Ovary (tissue), 3 donors: ENCODE measurements at regions not wholly inside any gene's neighbourhood (a gene's known extent, or its start where the extent isn't known, plus 50 kb on each side); places are given as distances from the start of the nearest gene placed in this dataset.

Experiments
- POLR2A ChIP-seq: fragments of 450-650 bp; IDR thresholded peaks from one replicate; pipeline ENCODE4 v1.6.1; 2017; ENCODE audit warnings: antibody characterized with exemption, mild to moderate bottlenecking, moderate library complexity
- TF ChIP-seq, protein P1 (sequence below), 3 donors: fragments of 450-650 bp in 2 of 3; fragments of 200-600 bp in 1 of 3; IDR thresholded peaks; one replicate each; pipeline versions ENCODE4 v1.5.1 to v1.8.0; 2016 to 2022; ENCODE audit warnings: antibody characterized with exemption in 3 of 3, mild to moderate bottlenecking in 1 of 3
- donor health status: DM: no; HTN: no; CAD: no.

DNA sequence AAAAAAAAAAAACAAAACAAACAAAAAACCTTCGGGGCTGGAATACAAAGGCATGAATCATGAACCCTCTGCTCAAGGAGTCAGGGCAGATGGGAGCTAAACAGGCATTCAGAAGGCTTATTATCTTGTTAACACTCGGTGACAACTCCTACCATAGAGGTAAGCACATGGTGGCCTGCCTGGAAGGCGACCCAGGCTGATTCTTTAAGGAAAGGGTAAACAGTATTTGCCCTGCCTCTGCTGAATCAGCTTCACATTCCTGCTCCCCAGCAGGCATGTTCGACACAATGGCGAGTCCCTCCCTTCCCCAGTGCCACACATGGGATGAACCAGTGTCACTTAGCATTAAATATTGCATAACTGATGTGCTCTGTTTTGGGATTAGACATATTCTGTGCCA is 191.9 kb downstream of the ARL4C start:
- no peak for TF ChIP-seq POLR2A
- TF ChIP-seq, protein P1, sequence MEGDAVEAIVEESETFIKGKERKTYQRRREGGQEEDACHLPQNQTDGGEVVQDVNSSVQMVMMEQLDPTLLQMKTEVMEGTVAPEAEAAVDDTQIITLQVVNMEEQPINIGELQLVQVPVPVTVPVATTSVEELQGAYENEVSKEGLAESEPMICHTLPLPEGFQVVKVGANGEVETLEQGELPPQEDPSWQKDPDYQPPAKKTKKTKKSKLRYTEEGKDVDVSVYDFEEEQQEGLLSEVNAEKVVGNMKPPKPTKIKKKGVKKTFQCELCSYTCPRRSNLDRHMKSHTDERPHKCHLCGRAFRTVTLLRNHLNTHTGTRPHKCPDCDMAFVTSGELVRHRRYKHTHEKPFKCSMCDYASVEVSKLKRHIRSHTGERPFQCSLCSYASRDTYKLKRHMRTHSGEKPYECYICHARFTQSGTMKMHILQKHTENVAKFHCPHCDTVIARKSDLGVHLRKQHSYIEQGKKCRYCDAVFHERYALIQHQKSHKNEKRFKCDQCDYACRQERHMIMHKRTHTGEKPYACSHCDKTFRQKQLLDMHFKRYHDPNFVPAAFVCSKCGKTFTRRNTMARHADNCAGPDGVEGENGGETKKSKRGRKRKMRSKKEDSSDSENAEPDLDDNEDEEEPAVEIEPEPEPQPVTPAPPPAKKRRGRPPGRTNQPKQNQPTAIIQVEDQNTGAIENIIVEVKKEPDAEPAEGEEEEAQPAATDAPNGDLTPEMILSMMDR (IDR thresholded peaks at IDR 0.05) = no peak
